PFSK-1 (cell line): ENCODE measurements at regions not wholly inside any gene's neighbourhood (a gene's known extent, or its start where the extent isn't known, plus 50 kb on each side); places are given as distances from the start of the nearest gene placed in this dataset.

Experiments used
- POLR2AphosphoS5 ChIP-seq: IDR thresholded peaks from 2 replicates; pipeline ENCODE4 v1.6.1; 2012; ENCODE audit warnings: low read depth, mild to moderate bottlenecking, control low read depth, low read length, moderate library complexity
- SIN3A ChIP-seq: IDR thresholded peaks from 2 replicates; pipeline ENCODE4 v1.6.1; 2012; ENCODE audit warnings: mild to moderate bottlenecking, low read length, moderate library complexity, borderline replicate concordance; ENCODE audit not compliant: insufficient read depth
- TAF1 ChIP-seq: IDR thresholded peaks from 2 replicates; pipeline ENCODE4 v1.6.1; 2012; ENCODE audit warnings: low read length, control low read depth, borderline replicate concordance; ENCODE audit not compliant: insufficient read depth
- TF ChIP-seq, protein P1 (sequence below), 2 experiments: IDR thresholded peaks; 2 replicates each; pipeline versions ENCODE4 v1.6.1 to v1.8.0; 2011 to 2012; ENCODE audit warnings: low read depth in 2 of 2, low read length in 2 of 2, control low read depth in 1 of 2, inconsistent platforms in 1 of 2, mild to moderate bottlenecking in 1 of 2, moderate library complexity in 1 of 2; ENCODE audit not compliant: insufficient read depth in 1 of 2

DNA sequence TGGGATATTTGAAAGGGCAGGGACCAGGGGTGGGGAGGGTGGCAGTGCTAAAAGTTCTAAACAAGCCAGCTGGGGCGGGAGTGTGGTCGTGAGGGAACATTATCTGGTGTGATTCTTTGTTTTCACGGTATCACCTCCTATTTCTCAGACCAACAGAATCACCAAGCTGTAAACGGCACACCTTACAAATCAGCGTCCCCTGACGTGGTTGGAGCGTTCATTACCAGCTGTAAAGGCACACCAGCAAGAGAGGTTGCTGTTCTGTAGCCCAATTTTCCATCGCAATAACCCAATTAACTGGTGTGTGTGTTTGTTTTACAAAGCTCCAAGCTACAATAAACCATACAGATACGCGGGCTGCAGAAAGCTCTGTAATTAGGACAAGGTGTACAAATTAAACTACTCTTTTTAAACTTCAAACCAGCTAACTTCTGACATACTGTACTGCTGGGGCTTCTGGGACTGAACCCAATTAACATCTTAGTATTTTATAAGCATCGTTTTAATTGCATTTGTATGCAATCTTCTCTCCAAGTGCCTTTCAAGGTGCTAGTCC, 303.6 kb upstream of the CLINT1 start:
- no peak for TF ChIP-seq POLR2AphosphoS5
- TF ChIP-seq, protein P1, sequence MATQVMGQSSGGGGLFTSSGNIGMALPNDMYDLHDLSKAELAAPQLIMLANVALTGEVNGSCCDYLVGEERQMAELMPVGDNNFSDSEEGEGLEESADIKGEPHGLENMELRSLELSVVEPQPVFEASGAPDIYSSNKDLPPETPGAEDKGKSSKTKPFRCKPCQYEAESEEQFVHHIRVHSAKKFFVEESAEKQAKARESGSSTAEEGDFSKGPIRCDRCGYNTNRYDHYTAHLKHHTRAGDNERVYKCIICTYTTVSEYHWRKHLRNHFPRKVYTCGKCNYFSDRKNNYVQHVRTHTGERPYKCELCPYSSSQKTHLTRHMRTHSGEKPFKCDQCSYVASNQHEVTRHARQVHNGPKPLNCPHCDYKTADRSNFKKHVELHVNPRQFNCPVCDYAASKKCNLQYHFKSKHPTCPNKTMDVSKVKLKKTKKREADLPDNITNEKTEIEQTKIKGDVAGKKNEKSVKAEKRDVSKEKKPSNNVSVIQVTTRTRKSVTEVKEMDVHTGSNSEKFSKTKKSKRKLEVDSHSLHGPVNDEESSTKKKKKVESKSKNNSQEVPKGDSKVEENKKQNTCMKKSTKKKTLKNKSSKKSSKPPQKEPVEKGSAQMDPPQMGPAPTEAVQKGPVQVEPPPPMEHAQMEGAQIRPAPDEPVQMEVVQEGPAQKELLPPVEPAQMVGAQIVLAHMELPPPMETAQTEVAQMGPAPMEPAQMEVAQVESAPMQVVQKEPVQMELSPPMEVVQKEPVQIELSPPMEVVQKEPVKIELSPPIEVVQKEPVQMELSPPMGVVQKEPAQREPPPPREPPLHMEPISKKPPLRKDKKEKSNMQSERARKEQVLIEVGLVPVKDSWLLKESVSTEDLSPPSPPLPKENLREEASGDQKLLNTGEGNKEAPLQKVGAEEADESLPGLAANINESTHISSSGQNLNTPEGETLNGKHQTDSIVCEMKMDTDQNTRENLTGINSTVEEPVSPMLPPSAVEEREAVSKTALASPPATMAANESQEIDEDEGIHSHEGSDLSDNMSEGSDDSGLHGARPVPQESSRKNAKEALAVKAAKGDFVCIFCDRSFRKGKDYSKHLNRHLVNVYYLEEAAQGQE (IDR thresholded peaks at IDR 0.05; ENCODE audit: insufficient read depth in 1 of 2, low read depth in 2 of 2, low read length in 2 of 2) = no peak
- no peak for TF ChIP-seq SIN3A
- TF ChIP-seq TAF1 = no peak
